ENCODE measurements at regions not wholly inside any gene's neighbourhood (a gene's known extent, or its start where the extent isn't known, plus 50 kb on each side); places are given as distances from the start of the nearest gene placed in this dataset.

- TF ChIP-seq POLR2A (IDR thresholded peaks at IDR 0.05) (no peak), EP300 (IDR thresholded peaks at IDR 0.05) (no peak), CTCF (IDR thresholded peaks at IDR 0.05) (no peak)
These were observed 718.7 kb upstream of the FAM98A start for GRCh38 chr2:34317797-34318196.

Data from tibial nerve (tissue), 4 donors.